ENCODE measurements at regions not wholly inside any gene's neighbourhood (a gene's known extent, or its start where the extent isn't known, plus 50 kb on each side); places are given as distances from the start of the nearest gene placed in this dataset.

- no peak overlapping the region for H3K4me3 ChIP-seq (ENCODE audit: low read length)
- Mint-ChIP-seq H3K36me3 (ENCODE audit: low read depth) (no peaks in the 10 kb centered on the region), H3K9me3 (no peaks in the 10 kb centered on the region), H3K27me3 (peaks cover 14% of the 10 kb centered on the region), H3K27ac (no peak overlapping the region), H3K4me3 (no peak overlapping the region), H3K4me1 (ENCODE audit: low read depth) (no peaks in the 10 kb centered on the region)
- ATAC-seq (ENCODE audit: poor library complexity) (no peak), DNase-seq (no peak)
- H3K27ac ChIP-seq (ENCODE audit: low read depth in 1 of 2, low read length in 2 of 2): no peak overlapping the region
- no peaks in the 10 kb centered on the region for H3K9me3 ChIP-seq (ENCODE audit: control insufficient read depth in 1 of 2, insufficient read depth in 1 of 2, low read length in 2 of 2)
- no peaks in the 10 kb centered on the region for H3K27me3 ChIP-seq (ENCODE audit: control insufficient read depth in 1 of 2, insufficient read depth in 2 of 2, low read length in 2 of 2)
- POLR2A ChIA-PET: no interaction called here
- no peaks in the 10 kb centered on the region for H3K36me3 ChIP-seq (ENCODE audit: insufficient read depth, low read length)
- no peaks in the 10 kb centered on the region for H3K4me1 ChIP-seq (ENCODE audit: insufficient read depth, low read length)
- CTCF ChIA-PET: no interaction called here
- TF ChIP-seq, protein P1, sequence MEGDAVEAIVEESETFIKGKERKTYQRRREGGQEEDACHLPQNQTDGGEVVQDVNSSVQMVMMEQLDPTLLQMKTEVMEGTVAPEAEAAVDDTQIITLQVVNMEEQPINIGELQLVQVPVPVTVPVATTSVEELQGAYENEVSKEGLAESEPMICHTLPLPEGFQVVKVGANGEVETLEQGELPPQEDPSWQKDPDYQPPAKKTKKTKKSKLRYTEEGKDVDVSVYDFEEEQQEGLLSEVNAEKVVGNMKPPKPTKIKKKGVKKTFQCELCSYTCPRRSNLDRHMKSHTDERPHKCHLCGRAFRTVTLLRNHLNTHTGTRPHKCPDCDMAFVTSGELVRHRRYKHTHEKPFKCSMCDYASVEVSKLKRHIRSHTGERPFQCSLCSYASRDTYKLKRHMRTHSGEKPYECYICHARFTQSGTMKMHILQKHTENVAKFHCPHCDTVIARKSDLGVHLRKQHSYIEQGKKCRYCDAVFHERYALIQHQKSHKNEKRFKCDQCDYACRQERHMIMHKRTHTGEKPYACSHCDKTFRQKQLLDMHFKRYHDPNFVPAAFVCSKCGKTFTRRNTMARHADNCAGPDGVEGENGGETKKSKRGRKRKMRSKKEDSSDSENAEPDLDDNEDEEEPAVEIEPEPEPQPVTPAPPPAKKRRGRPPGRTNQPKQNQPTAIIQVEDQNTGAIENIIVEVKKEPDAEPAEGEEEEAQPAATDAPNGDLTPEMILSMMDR (IDR thresholded peaks at IDR 0.05): no peak
- intact Hi-C loops (cut with DNase I, micrococcal nuclease): no loop called here
Measured at GRCh38 chr5:96024683-96025475, 63.2 kb upstream of the ELL2 start.

GRCh38 chr5:96023518-96023917 is 61.9 kb upstream of the ELL2 start:
- Histone ChIP-seq H3K27ac (ENCODE audit: low read depth in 1 of 2, low read length in 2 of 2) (no peak overlapping the region), H3K4me1 (ENCODE audit: insufficient read depth, low read length) (no peaks in the 10 kb centered on the region), H3K27me3 (ENCODE audit: control insufficient read depth in 1 of 2, insufficient read depth in 2 of 2, low read length in 2 of 2) (no peaks in the 10 kb centered on the region), H3K36me3 (ENCODE audit: insufficient read depth, low read length) (no peaks in the 10 kb centered on the region), H3K9me3 (ENCODE audit: control insufficient read depth in 1 of 2, insufficient read depth in 1 of 2, low read length in 2 of 2) (no peaks in the 10 kb centered on the region), H3K4me3 (ENCODE audit: low read length) (no peak overlapping the region)
- no peak for DNase-seq
- Mint-ChIP-seq H3K27ac (no peak overlapping the region), H3K27me3 (peaks cover 14% of the 10 kb centered on the region), H3K4me1 (ENCODE audit: low read depth) (no peaks in the 10 kb centered on the region), H3K4me3 (no peak overlapping the region), H3K9me3 (no peaks in the 10 kb centered on the region), H3K36me3 (ENCODE audit: low read depth) (no peaks in the 10 kb centered on the region)
- CTCF ChIA-PET: no interaction called here
- no peak for ATAC-seq (ENCODE audit: poor library complexity)
- TF ChIP-seq, protein P1 (IDR thresholded peaks at IDR 0.05): no peak
- intact Hi-C loops (cut with DNase I, micrococcal nuclease): no loop called here
- POLR2A ChIA-PET: no interaction called here

DNA sequence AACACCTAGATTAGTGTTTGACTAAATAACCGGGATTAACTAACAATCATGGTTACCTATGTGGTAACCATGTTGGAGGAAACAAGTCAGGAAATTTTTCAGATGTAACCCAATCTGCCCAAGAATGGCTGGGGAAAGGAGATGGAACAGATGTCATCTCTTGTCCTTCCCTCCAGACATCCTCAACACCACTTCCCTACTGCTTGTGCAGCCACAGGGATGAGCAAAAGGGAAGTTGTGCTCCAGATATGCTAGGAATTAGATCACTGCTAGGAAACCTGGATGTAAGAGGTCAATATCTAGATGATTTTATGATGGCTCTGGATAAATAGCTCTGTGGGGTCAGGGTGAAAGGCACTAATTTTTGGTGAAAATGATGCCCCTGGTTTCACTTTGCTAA is 61.3 kb upstream of the ELL2 start:
- ATAC-seq (ENCODE audit: poor library complexity): no peak
- DNase-seq: no peak
- H3K36me3 ChIP-seq (ENCODE audit: insufficient read depth, low read length): no peaks in the 10 kb centered on the region
- Mint-ChIP-seq H3K27me3 (peaks cover 14% of the 10 kb centered on the region), H3K9me3 (no peaks in the 10 kb centered on the region), H3K4me1 (ENCODE audit: low read depth) (no peaks in the 10 kb centered on the region), H3K36me3 (ENCODE audit: low read depth) (no peaks in the 10 kb centered on the region), H3K4me3 (no peak overlapping the region), H3K27ac (no peak overlapping the region)
- TF ChIP-seq, protein P1 (IDR thresholded peaks at IDR 0.05): no peak
- no peak overlapping the region for H3K4me3 ChIP-seq (ENCODE audit: low read length)
- ChIA-PET POLR2A (no interaction called here), CTCF (no interaction called here)
- intact Hi-C loops (cut with DNase I, micrococcal nuclease): no loop called here
- no peaks in the 10 kb centered on the region for H3K4me1 ChIP-seq (ENCODE audit: insufficient read depth, low read length)
- no peak overlapping the region for H3K27ac ChIP-seq (ENCODE audit: low read depth in 1 of 2, low read length in 2 of 2)
- no peaks in the 10 kb centered on the region for H3K9me3 ChIP-seq (ENCODE audit: control insufficient read depth in 1 of 2, insufficient read depth in 1 of 2, low read length in 2 of 2)
- H3K27me3 ChIP-seq (ENCODE audit: control insufficient read depth in 1 of 2, insufficient read depth in 2 of 2, low read length in 2 of 2): no peaks in the 10 kb centered on the region

All from CD4-positive, alpha-beta T cell (primary cell).